KOPT-K1 (cell line): ENCODE measurements at regions not wholly inside any gene's neighbourhood (a gene's known extent, or its start where the extent isn't known, plus 50 kb on each side); places are given as distances from the start of the nearest gene placed in this dataset.
"Not testable (repeated sequence)": the region's sequence is repeated elsewhere in the genome, so short reads cannot be mapped to it uniquely, and the experiment has no call there.

Experiments used
- H3K27ac ChIP-seq: fragments of 200-600 bp; sonication (generic); 2 replicates; pipeline ENCODE4 v1.5.1; 2016; ENCODE audit warnings: antibody characterized with exemption, mild to moderate bottlenecking, low read depth, low read length; ENCODE audit not compliant: poor library complexity, severe bottlenecking
- H3K36me3 ChIP-seq: fragments of 200-600 bp; sonication (generic); 2 replicates; pipeline ENCODE4 v1.5.1; 2017; ENCODE audit warnings: antibody characterized with exemption, mild to moderate bottlenecking, low read length, moderate library complexity; ENCODE audit not compliant: insufficient read depth
- H3K9me3 ChIP-seq: fragments of 200-600 bp; sonication (generic); 2 replicates; pipeline ENCODE4 v1.5.1; 2017; ENCODE audit warnings: antibody characterized with exemption, low read length, mild to moderate bottlenecking; ENCODE audit not compliant: insufficient read depth, poor library complexity, severe bottlenecking

GRCh38 chr12:131442337-131442918 is 268.5 kb upstream of the SFSWAP start:
- H3K36me3 ChIP-seq, result no peaks in the 10 kb centered on the region
- no peak overlapping the region for H3K27ac ChIP-seq
- H3K9me3 ChIP-seq, result no peaks in the 10 kb centered on the region

- H3K9me3 ChIP-seq, result no peaks in the 10 kb centered on the region
- H3K36me3 ChIP-seq, result no peaks in the 10 kb centered on the region
- no peak overlapping the region for H3K27ac ChIP-seq
Observed at GRCh38 chr12:131443019-131444000, 267.6 kb upstream of the SFSWAP start.

DNA sequence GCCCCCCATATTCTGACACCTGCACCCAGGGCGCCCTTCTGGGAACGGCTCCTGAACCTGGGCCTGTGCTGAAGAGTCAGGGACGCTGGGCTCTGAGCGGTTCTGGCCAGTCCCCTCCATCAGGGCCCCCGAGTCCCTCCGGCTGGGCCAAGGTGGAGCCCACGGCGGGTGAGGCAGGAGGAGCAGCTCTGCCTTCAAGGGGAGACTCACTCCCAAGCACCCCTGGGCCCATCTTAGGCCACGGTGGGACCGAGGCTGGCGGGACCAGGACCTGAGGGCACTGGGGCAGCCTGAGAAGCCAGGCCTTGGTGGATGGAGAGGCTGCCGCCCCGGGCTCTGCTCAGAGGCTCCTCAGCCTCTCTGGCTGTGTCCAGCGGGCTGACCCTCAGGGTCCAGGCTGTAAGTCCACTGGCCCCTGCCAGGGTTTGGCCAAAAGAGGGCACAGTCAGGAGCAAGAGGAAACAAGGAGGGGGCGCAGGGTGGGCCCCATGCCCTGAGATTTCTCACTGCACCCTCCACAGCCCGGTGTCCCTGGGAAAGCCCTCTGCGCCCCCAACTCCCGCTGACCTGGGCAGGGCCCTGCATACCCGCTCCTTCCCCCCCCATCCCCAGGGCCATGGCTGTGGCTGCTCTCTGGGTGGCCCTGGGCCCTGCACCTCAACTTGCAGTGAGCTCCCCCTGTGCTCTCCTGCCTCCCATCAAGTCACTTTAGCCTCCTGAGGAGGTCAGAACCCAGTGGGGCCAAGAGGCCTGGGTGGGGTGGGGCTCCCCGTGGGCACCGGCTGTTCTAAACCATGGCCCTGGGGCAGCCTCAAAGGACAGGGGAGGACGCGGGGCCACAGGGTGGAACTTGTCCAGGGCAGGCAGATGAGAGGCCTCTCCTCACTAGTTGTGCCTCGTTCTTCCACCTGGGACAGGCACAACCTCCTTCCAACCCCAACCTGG is 266.4 kb upstream of the SFSWAP start:
- no peaks in the 10 kb centered on the region for H3K9me3 ChIP-seq
- H3K27ac ChIP-seq, result no peak overlapping the region

GRCh38 chr12:131445184-131445774 is 265.6 kb upstream of the SFSWAP start:
- H3K36me3 ChIP-seq, result no peaks in the 10 kb centered on the region
- no peak overlapping the region for H3K27ac ChIP-seq
- no peaks in the 10 kb centered on the region for H3K9me3 ChIP-seq

More for the DNA sequence above, 266.4 kb upstream of the SFSWAP start:
- no peaks in the 10 kb centered on the region for H3K36me3 ChIP-seq

GRCh38 chr12:131445795-131446194 is 265.1 kb upstream of the SFSWAP start:
- Histone ChIP-seq H3K9me3 (no peaks in the 10 kb centered on the region), H3K27ac (no peak overlapping the region), H3K36me3 (no peaks in the 10 kb centered on the region)

DNA sequence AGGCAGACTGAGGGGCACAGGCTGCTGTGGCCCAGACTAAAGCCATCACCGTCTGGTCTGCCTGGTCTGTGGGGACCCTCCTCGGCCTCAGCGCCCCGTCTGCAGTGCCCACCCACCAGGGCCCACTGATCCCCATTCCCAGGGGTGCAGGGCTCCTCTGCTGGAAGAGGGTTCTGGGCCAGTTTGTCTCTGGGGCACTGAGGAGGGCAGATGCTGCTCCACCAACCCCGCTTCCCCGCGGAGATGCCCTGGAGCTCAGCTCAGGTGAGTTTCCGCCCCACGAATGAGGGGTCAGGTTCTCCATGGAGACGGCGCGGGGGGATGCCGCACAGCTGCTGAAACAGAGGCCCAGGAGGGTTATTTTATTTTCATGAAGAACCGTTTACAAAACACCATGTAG is 263.3 kb upstream of the SFSWAP start:
- not testable (repeated sequence) for H3K27ac ChIP-seq

DNA sequence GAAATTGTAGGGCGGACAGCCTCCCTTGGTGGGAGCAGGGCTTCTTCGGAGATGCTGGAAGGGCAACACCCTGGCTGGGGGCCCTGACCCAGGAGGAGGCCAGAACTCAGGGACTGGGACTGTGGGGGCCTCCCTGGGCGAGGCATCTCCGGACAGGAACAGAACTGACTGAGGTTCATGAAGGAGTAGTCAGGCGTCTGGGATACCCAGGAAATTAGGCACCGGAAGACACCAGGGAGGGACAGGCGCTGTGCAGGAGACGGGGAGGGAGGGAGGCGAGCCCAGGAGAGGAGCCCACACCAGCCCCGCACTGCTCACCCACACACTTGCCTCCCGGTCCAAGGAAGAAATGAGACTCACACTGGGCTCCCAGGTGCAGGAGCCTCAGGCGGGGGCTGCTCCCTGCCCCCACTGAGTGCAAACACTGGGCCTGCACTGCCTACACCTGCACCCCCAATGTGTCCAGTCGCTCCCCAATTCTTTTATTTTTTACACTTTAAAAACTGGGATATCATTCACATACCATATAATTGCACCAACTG is 262.6 kb upstream of the SFSWAP start:
- H3K9me3 ChIP-seq, result no peaks in the 10 kb centered on the region

More for the DNA sequence above, 263.3 kb upstream of the SFSWAP start:
- not testable (repeated sequence) for H3K36me3 ChIP-seq, H3K9me3 ChIP-seq

GRCh38 chr12:131449027-131449426 is 261.9 kb upstream of the SFSWAP start:
- no peaks in the 10 kb centered on the region for H3K9me3 ChIP-seq
- no peaks in the 10 kb centered on the region for H3K36me3 ChIP-seq
- H3K27ac ChIP-seq, result no peak overlapping the region

More for the DNA sequence above, 262.6 kb upstream of the SFSWAP start:
- Histone ChIP-seq H3K27ac (no peak overlapping the region), H3K36me3 (no peaks in the 10 kb centered on the region)

- Histone ChIP-seq H3K27ac (no peak overlapping the region), H3K9me3 (no peaks in the 10 kb centered on the region), H3K36me3 (no peaks in the 10 kb centered on the region)
Observed at GRCh38 chr12:131452444-131452860, 258.4 kb upstream of the SFSWAP start.

- Histone ChIP-seq H3K36me3 (no peaks in the 10 kb centered on the region), H3K9me3 (no peaks in the 10 kb centered on the region), H3K27ac (no peak overlapping the region)
Observed at GRCh38 chr12:131454418-131455217, 256.3 kb upstream of the SFSWAP start.

GRCh38 chr12:131455218-131455506 is 255.7 kb upstream of the SFSWAP start:
- Histone ChIP-seq H3K9me3 (no peaks in the 10 kb centered on the region), H3K27ac (no peak overlapping the region), H3K36me3 (no peaks in the 10 kb centered on the region)

GRCh38 chr12:131455581-131456110 is 255.2 kb upstream of the SFSWAP start:
- no peaks in the 10 kb centered on the region for H3K36me3 ChIP-seq
- H3K27ac ChIP-seq, result no peak overlapping the region
- H3K9me3 ChIP-seq, result no peaks in the 10 kb centered on the region

- Histone ChIP-seq H3K36me3 (no peaks in the 10 kb centered on the region), H3K27ac (no peak overlapping the region), H3K9me3 (no peaks in the 10 kb centered on the region)
Observed at GRCh38 chr12:131456301-131457027, 254.4 kb upstream of the SFSWAP start.
